Hepatic stellate cell (primary cell): ENCODE measurements at regions not wholly inside any gene's neighbourhood (a gene's known extent, or its start where the extent isn't known, plus 50 kb on each side); places are given as distances from the start of the nearest gene placed in this dataset.
A peak's percentile ranks its signal among the peaks of the same experiment; 100 is the strongest.
"Not testable (repeated sequence)": the region's sequence is repeated elsewhere in the genome, so short reads cannot be mapped to it uniquely, and the experiment has no call there.

ENCODE experiments used
- DNase-seq: peaks from one replicate; pipeline ENCODE4 v3.0.0; 2011; ENCODE audit warnings: low spot score

GRCh38 chr14:21825149-21825743 lies 151.6 kb upstream of the OR4E1 start:
- peak; percentile 3 for DNase-seq

GRCh38 chr14:21822109-21822508 lies 148.5 kb upstream of the OR4E1 start:
- no peak for DNase-seq

GRCh38 chr14:21820631-21821030 lies 147.0 kb upstream of the OR4E1 start:
- no peak for DNase-seq

- not testable (repeated sequence) for DNase-seq
Observed at GRCh38 chr14:21819891-21820290, 146.3 kb upstream of the OR4E1 start.

- not testable (repeated sequence) for DNase-seq
Observed at GRCh38 chr14:21817010-21817409, 143.4 kb upstream of the OR4E1 start.

- no peak for DNase-seq
Observed at GRCh38 chr14:21807975-21808374, 134.4 kb upstream of the OR4E1 start.

- no peak for DNase-seq
Observed at GRCh38 chr14:21804981-21805380, 131.4 kb upstream of the OR4E1 start.

- DNase-seq = no peak
Observed at GRCh38 chr14:21802441-21802840, 128.8 kb upstream of the OR4E1 start.

- DNase-seq = no peak
Observed at GRCh38 chr14:21796916-21797315, 123.3 kb upstream of the OR4E1 start.

GRCh38 chr14:21795456-21795855 lies 121.8 kb upstream of the OR4E1 start:
- no peak for DNase-seq

GRCh38 chr14:21791749-21792148 lies 118.1 kb upstream of the OR4E1 start:
- no peak for DNase-seq

- DNase-seq = not testable (repeated sequence)
Observed at GRCh38 chr14:21788687-21789086, 115.1 kb upstream of the OR4E1 start.

- DNase-seq = not testable (repeated sequence)
Observed at GRCh38 chr14:21787242-21787641, 113.6 kb upstream of the OR4E1 start.

GRCh38 chr14:21781543-21781942 lies 107.9 kb upstream of the OR4E1 start:
- no peak for DNase-seq

GRCh38 chr14:21780429-21781084 lies 106.9 kb upstream of the OR4E1 start:
- DNase-seq = no peak

GRCh38 chr14:21771671-21772070 lies 98.1 kb upstream of the OR4E1 start:
- DNase-seq = no peak

GRCh38 chr14:21768875-21769257 lies 95.2 kb upstream of the OR4E1 start:
- no peak for DNase-seq

- no peak for DNase-seq
Observed at GRCh38 chr14:21768116-21768874, 94.7 kb upstream of the OR4E1 start.

GRCh38 chr14:21760360-21760759 lies 86.7 kb upstream of the OR4E1 start:
- not testable (repeated sequence) for DNase-seq

GRCh38 chr14:21749306-21749868 lies 75.8 kb upstream of the OR4E1 start:
- DNase-seq = no peak

- DNase-seq = peak; percentile 12
Observed at GRCh38 chr14:21748869-21749303, 75.3 kb upstream of the OR4E1 start.

- DNase-seq = no peak
Observed at GRCh38 chr14:21735639-21736307, 62.2 kb upstream of the OR4E1 start.
